GM12878 (cell line): ENCODE measurements at regions not wholly inside any gene's neighbourhood (a gene's known extent, or its start where the extent isn't known, plus 50 kb on each side); places are given as distances from the start of the nearest gene placed in this dataset.

Experiments
- ATAC-seq: fragments of 200-7000 bp; cut with Tn5 transposase; 3 replicates; pipeline ENCODE4 v1.9.1; 2020; ENCODE audit warnings: mild to moderate bottlenecking, moderate library complexity
- BruUV-seq: library from RNA; stranded (reverse); fragments of 400-500 nt; replicated peaks from 2 replicates; lab custom pipeline; 2021; lab: Mats Ljungman, UMichigan
- CTCF ChIA-PET: fragments of 300-600 bp; sonication (Branson Sonifier 250); formaldehyde crosslinking; extraction: SDS; loops from one replicate; lab custom pipeline; 2021; ENCODE audit warnings: inconsistent platforms; lab: Yijun Ruan, JAX
- POLR2A ChIA-PET: fragments of 350-600 bp; formaldehyde crosslinking; extraction: SDS; loops from one replicate; lab custom pipeline; 2021; ENCODE audit warnings: inconsistent platforms; lab: Charles Lee
- RAD21 ChIA-PET: fragments of 300-600 bp; sonication (Branson Sonifier 250); formaldehyde crosslinking; loops from one replicate; lab custom pipeline; 2023; ENCODE audit warnings: antibody characterized with exemption; ENCODE audit not compliant: unreplicated experiment; lab: Charles Lee
- SMC1A ChIA-PET: fragments of 300-600 bp; sonication (Branson Sonifier 250); formaldehyde crosslinking; loops from one replicate; lab custom pipeline; 2023; ENCODE audit not compliant: unreplicated experiment, uncharacterized antibody; lab: Charles Lee
- DNase-seq: peaks from one replicate; pipeline ENCODE4 v3.0.0-alpha.2; 2011; ENCODE audit warnings: low read depth, low spot score
- FAIRE-seq: peaks from 3 replicates; lab custom pipeline; 2011; peaks lifted over from hg19 to GRCh38; lab: Jason Lieb, UNC
- H2AFZ ChIP-seq: 2 replicates; pipeline ENCODE4 v1.6.0; 2011; ENCODE audit warnings: low read depth, low read length, control low read depth; ENCODE audit not compliant: control insufficient read depth
- H3K27ac ChIP-seq: 2 replicates; pipeline ENCODE4 v1.5.1; 2011; ENCODE audit warnings: control low read depth; ENCODE audit not compliant: control insufficient read depth, insufficient read depth
- H3K27me3 ChIP-seq, 2 experiments: replicated peaks in 1 of 2; 2 replicates each; pipeline versions ENCODE4 v1.6.0 to v1.6.1; 2011; ENCODE audit warnings: low read length in 1 of 2; ENCODE audit not compliant: control insufficient read depth in 2 of 2, insufficient read depth in 2 of 2
- H3K36me3 ChIP-seq, 2 experiments: 2 replicates each; pipeline ENCODE4 v1.5.1; 2011; ENCODE audit warnings: low read length in 1 of 2; ENCODE audit not compliant: control insufficient read depth in 2 of 2, insufficient read depth in 2 of 2
- H3K4me1 ChIP-seq: 2 replicates; pipeline ENCODE4 v1.6.1; 2011; ENCODE audit warnings: mild to moderate bottlenecking, low read length, moderate library complexity, mixed read lengths; ENCODE audit not compliant: control insufficient read depth, insufficient read depth
- H3K4me2 ChIP-seq: 2 replicates; pipeline ENCODE4 v1.6.0; 2011; ENCODE audit warnings: control low read depth; ENCODE audit not compliant: control insufficient read depth, insufficient read depth
- H3K4me3 ChIP-seq: fragments of 200-600 bp; sonication (generic); 2 replicates; pipeline ENCODE4 v1.5.1; 2016
- H3K79me2 ChIP-seq: 2 replicates; pipeline ENCODE4 v1.6.0; 2011; ENCODE audit warnings: low read length; ENCODE audit not compliant: control insufficient read depth, insufficient read depth
- H3K9ac ChIP-seq: 2 replicates; pipeline ENCODE4 v1.8.0; 2011; ENCODE audit warnings: low read length, control low read depth, mixed read lengths; ENCODE audit not compliant: control insufficient read depth, insufficient read depth
- H3K9me3 ChIP-seq: replicated peaks from 3 replicates; pipeline ENCODE4 v1.5.1; 2011; ENCODE audit warnings: mild to moderate bottlenecking, low read length; ENCODE audit not compliant: control insufficient read depth, insufficient read depth
- H4K20me1 ChIP-seq: 2 replicates; pipeline ENCODE4 v1.6.0; 2011; ENCODE audit not compliant: control insufficient read depth, insufficient read depth
- CBX3 ChIP-seq: fragments of 200-600 bp; sonication (generic); IDR thresholded peaks from 2 replicates; pipeline ENCODE4 v1.6.1; 2016; ENCODE audit warnings: low read depth, borderline replicate concordance
- CHD2 ChIP-seq: IDR thresholded peaks from 2 replicates; pipeline ENCODE4 v1.6.1; 2011; ENCODE audit warnings: low read depth, low read length, improper control_type of control experiment, borderline replicate concordance
- ELK1 ChIP-seq: IDR thresholded peaks from 2 replicates; pipeline ENCODE4 v1.6.1; 2012; ENCODE audit warnings: low read depth, low read length, improper control_type of control experiment
- FOXK2 ChIP-seq: fragments of 450-650 bp; IDR thresholded peaks from 2 replicates; pipeline ENCODE4 v1.6.1; 2017; ENCODE audit warnings: mild to moderate bottlenecking, moderate library complexity
- IRF4 ChIP-seq: IDR thresholded peaks from 2 replicates; pipeline ENCODE4 v1.6.1; 2011; ENCODE audit warnings: low read depth, low read length
- JUND ChIP-seq: IDR thresholded peaks from 2 replicates; pipeline ENCODE4 v1.6.1; 2012; ENCODE audit warnings: low read depth, mild to moderate bottlenecking, low read length, improper control_type of control experiment, moderate library complexity
- MEF2A ChIP-seq: IDR thresholded peaks from 2 replicates; pipeline ENCODE4 v1.6.1; 2011; ENCODE audit warnings: low read depth, mild to moderate bottlenecking, low read length, moderate library complexity; ENCODE audit not compliant: insufficient read depth
- NFXL1 ChIP-seq: fragments of 450-650 bp; IDR thresholded peaks from 2 replicates; pipeline ENCODE4 v1.6.1; 2017; ENCODE audit warnings: antibody characterized with exemption, mild to moderate bottlenecking, borderline replicate concordance
- WGBS: methylation state at CpG from one replicate; pipeline ENCODE4 v1.1.6; 2016; ENCODE audit warnings: low lambda C conversion rate; ENCODE audit not compliant: insufficient replicate concordance, insufficient coverage; ENCODE audit errors: missing lambda C conversion rate; 5-methylcytosine and 5-hydroxymethylcytosine counted together
- in situ Hi-C: fragments of 300-500 bp; cut with MboI; formaldehyde crosslinking; loops from 9 replicates; pipeline ENCODE4 v1.14.3; 2018; ENCODE audit warnings: mixed read lengths
- intact Hi-C: fragments of 100-400 bp; cut with micrococcal nuclease; formaldehyde crosslinking; loops from one replicate; pipeline ENCODE4 v1.14.2; 2022; ENCODE audit not compliant: unreplicated experiment

GRCh38 chrX:45900766-45901615 lies 644.2 kb downstream of the ZNF674 start:
- Histone ChIP-seq H3K27ac (no peak overlapping the region), H4K20me1 (no peaks in the 10 kb centered on the region), H3K9me3 (no peaks in the 10 kb centered on the region), H3K4me2 (no peak overlapping the region), H3K9ac (no peak overlapping the region), H2AFZ (no peak overlapping the region), H3K4me1 (no peaks in the 10 kb centered on the region), H3K27me3 (no peaks in the 10 kb centered on the region), H3K4me3 (no peak overlapping the region)
- ATAC-seq (no peak), DNase-seq (no peak), FAIRE-seq (no peak)
- SMC1A ChIA-PET: no interaction called here
- POLR2A ChIA-PET: no interaction called here
- intact Hi-C loops: no loop called here
- 31% methylated on average over 9 of the region's 9 CpGs for WGBS
- in situ Hi-C loops: no loop called here
- TF ChIP-seq MEF2A (no peak), IRF4 (no peak), JUND (no peak), CHD2 (no peak), FOXK2 (no peak), NFXL1 (no peak), CBX3 (no peak), ELK1 (no peak)
- TF ChIP-seq, all 136 proteins: peak for 0
- ChIA-PET RAD21 (no interaction called here), CTCF (no interaction called here)
- H3K79me2 ChIP-seq: no peaks in the 10 kb centered on the region
- no peaks in the 10 kb centered on the region for H3K36me3 ChIP-seq
- BruUV-seq: no TSS peak
